Stimulated activated CD8-positive, alpha-beta memory T cell treated with anti-CD3 and anti-CD28 coated beads, Interleukin-15, amount 100 ng/mL, for 4 hours (primary cell): ENCODE measurements at regions not wholly inside any gene's neighbourhood (a gene's known extent, or its start where the extent isn't known, plus 50 kb on each side); places are given as distances from the start of the nearest gene placed in this dataset.
"Not testable (repeated sequence)": the region's sequence is repeated elsewhere in the genome, so short reads cannot be mapped to it uniquely, and the experiment has no call there.

Experiments
- DNase-seq, 2 donors: peaks; one replicate each; pipeline ENCODE4 v3.0.0-alpha.2; 2020; ENCODE audit warnings: low read depth in 2 of 2

DNA sequence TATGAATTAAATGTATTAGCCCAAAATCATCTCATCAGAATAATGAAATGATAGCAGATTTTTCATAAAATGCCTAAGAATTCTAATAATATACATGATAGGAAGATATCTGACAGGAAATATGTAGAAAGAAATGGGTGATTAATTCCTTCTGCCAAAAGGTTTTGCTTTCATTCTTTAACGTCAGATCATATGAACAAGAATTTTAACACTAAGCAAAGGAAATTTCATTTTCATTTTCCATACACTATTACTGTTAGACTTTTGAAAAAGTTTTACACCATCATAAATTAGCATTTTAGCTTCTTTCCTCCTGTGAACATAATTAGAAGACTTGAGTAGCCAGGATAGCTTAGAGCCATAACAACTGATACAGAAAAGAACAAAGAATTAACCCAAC, 1099.9 kb downstream of the NSUN3 start:
- DNase-seq = no peak

DNA sequence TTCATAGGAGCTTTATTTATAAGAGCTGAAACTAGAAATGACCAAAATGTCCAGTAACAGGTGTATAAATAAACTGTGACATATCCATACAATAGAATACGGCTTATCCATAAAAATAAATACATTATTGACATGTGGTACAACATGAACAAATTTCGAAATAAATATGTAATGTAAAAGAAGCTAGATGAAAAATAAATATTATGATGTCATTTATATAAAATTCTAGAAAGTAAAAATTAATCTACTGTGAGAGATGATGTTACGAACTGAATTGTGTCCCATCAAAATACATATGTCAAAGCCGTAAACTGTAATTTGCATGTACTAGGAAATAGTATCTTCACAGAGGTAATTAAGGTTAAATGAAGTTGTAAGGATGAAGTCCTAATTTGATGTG, 1104.9 kb downstream of the NSUN3 start:
- DNase-seq = no peak

DNA sequence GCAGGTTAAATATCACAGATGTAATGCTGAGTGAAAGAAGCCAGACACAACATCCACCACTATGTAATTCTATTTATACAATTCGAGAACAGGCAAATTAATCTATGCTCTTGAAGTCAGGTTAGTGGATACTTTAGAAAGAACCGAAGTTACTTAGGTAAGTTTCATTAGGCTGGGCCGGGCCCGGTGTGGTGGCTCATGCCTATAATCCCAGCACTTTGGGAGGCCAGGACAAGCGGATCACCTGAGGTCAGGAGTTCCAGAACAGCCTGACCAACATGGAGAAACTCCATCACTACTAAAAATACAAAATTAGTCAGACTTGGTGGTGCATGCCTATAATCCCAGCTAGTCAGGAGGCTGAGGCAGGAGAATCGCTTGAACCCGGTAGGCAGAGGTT, 1105.7 kb downstream of the NSUN3 start:
- DNase-seq = no peak

DNA sequence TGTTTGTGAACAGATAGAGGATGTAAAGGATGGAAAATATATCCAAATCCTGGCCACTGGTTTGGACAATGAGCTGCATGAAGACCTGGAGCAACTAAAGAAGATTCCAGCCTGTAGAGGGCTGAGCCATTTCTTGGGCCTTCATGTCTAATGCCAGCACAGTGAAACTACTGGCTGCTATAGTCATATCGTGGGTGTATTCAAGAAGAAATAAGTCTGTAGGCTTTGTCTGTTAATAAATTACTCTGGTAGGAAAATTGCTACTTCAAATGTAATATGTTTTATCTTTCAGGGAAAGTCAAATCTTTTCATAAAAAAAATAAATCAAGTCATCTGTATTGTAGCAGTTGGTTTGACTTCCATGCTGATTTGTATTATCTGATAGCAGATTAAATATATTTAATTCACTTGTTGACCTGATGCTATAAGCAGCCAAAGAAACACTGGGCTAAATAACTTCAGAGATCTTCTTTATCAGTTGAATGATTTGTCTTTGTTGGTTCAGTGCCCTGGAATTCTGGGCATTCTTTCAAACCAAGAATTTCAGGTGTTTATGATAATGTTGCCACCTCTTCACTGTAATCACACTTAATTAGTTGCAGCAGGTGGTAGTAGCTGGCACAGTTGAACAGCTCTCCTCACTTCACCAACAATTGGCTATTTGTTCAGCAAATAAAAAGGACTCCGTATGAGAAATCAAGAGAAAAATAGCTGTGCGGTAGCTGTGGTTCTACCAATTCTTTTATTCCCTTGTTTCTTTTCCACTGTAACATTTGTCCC, 1109.5 kb downstream of the NSUN3 start:
- no peak for DNase-seq

- DNase-seq = no peak
These were observed 1114.2 kb downstream of the NSUN3 start for GRCh38 chr3:95177096-95177495.

- no peak for DNase-seq
These were observed 1121.2 kb downstream of the NSUN3 start for GRCh38 chr3:95184038-95184437.

DNA sequence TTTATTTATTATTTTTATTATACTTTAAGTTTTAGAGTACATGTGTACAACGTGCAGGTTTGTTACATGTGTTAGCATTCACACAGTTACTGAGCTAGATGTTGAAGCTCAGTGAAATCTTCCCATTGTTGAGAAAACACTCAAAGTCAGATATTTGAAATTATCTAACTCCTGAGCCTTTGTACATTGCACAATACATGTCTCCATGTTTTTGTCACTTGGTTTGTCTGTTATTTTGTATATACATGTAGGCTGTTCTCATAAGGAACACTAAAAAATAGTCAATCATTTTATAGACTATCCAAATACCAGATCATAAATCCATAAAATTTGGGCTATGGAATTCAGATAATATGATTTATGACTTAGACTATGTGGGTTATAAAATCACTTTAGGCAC, 1126.5 kb downstream of the NSUN3 start:
- no peak for DNase-seq

DNA sequence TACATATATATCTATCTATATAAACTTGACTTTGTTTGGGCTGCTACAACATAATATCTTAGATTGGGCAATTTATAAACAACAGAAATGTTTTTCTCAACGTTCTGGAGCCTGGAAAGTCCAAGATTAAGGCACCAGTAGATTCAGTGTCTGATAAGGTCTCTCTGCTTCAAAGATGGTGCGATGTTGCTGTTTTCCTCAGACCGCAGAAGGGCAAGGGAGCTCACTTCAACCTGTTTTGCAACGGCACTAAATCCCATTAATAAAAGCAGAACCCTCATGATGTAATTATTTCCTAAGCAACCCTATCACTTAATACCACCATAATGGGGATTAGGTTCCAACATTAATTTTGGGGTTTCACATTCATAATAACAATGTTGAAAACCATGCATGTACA, 1134.8 kb downstream of the NSUN3 start:
- DNase-seq = no peak

GRCh38 chr3:95200384-95200783, 1137.5 kb downstream of the NSUN3 start:
- no peak for DNase-seq

DNA sequence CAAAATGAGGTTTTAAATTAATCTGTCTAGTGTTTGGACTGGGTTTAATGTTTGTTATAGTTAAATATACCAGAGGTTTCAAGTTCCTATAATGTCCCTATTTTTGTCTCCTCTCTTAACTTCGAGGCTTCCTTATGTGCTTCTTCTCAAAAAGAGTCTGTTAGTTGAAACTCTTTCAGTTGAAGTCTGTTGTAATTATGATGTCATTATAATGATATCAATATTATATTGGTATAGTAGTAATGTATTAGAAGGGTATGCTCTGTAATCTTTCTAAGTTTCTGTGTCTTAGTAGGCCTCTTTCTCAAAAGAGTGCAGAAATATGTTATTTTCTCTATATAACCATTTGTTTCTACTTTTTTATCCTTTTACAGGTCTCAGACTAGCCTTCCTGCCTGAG, 1148.0 kb downstream of the NSUN3 start:
- no peak for DNase-seq

GRCh38 chr3:95212117-95212516, 1149.3 kb downstream of the NSUN3 start:
- DNase-seq = no peak

DNA sequence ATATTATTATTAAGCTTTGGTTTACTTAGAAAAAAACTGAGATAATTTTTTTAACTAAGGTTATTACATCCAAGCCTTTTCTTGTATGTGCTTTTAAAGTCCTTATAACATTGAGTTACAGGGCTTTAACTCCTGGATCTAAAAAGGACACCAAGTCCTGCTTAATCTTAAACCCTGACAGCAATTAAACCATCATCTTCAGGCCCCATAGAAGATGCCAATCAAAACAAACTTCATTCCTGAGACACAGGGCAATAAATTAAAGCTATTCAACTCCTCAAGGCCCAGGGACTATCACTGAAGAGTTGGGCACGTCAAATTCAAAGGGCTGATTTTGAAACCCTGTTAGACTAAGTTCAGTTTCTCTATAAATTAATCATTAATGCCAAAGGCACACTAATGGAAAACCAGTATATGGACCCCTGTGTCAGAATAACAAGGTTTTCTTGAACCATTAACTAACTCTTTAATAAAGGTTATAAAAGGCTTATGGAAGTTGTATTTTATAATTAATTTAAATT, 1152.6 kb downstream of the NSUN3 start:
- no peak for DNase-seq

GRCh38 chr3:95217661-95218060, 1154.8 kb downstream of the NSUN3 start:
- DNase-seq = no peak

DNA sequence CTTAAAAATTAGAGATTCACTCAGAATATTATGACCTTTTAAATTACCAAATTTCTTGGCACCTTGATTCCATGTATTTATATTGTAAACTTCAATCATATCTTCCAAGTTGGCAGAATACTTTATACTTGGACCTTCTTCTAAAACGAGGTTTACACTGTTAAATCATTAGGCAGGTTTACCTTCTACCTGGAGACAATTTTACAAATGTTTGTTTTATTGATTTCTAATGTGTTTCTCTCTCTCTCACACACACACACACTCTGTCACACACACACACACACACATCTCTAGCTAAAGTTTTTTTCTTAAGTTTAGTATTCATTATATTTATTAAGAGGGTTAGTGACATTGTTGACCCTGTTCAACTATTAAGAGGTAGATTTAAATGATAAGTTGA, 1155.6 kb downstream of the NSUN3 start:
- DNase-seq = no peak

- no peak for DNase-seq
These were observed 1163.6 kb downstream of the NSUN3 start for GRCh38 chr3:95226437-95226836.

GRCh38 chr3:95227092-95227491, 1164.2 kb downstream of the NSUN3 start:
- no peak for DNase-seq

DNA sequence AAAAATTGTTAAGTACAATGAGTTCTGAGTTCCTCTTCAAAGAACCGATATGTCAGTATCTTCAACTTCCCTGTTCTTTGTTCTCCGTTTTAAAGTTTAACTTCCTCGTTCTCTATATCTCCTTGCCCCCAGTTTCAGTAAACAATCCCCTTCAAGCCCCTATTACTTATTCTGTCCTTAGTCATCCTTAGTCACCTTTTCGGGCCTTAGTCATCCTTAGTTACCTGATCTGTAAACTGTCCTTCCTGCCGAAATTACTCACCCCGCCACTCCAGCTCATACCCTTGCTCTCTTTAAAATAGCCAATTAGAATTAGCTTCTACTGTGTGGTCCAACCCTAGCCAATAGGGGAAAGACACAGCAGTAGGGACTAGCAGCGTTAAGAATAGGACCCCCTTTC, 1165.6 kb downstream of the NSUN3 start:
- DNase-seq = no peak

DNA sequence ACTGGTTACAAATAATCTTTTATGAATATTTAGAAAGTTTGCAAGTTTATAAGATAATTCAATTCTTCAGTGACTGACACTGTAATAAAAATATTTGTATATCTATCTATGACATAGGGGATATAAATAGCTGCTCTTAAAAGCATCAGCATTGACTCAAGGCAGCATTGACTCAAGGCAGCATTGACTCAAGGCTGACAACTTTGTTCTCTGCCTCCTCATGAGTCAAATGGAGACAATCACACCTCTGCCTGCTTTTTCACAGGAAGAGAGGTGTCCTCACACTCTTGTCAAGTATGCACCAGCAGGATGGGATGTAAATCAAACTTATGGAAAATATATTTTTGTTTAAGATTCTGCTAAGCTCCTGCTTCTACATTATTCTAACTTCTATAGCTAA, 1173.1 kb downstream of the NSUN3 start:
- DNase-seq = no peak

DNA sequence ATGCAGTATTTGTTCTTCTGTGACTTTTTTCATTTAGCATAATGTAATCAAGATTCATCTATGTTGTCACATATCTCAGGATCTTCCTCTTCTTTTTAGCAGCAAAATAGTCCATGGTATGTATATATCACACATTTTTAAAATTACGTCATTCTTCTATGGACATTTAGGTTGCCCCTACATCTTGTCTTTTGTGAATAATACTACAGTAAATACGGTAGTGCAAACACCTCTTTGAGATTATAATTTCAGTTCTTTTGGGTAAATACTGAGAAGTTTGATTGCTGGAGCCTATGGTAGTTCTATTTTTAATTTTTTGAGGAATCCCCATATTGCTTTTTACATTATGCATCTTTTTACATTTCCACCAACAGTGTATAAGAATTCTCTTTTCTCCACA, 1174.9 kb downstream of the NSUN3 start:
- DNase-seq = no peak

DNA sequence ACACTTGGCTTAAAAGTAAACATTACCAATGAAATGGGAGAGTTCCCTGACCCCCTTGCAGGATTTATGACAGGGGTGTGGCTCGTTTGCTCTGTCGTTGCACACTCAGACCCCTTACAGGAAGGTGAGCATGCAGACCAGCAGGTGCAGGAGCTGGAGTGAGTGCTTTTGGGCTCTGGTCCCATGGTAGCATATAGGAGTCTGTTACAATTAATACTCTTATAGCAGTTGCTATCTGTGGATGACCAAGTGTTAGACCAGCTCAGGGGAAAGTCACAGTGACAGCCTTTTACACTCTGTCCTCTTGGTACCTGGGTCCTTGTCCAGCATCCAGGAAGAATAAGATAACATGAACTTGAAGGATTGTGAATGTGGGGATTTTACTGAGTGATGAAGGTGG, 1177.5 kb downstream of the NSUN3 start:
- no peak for DNase-seq

DNA sequence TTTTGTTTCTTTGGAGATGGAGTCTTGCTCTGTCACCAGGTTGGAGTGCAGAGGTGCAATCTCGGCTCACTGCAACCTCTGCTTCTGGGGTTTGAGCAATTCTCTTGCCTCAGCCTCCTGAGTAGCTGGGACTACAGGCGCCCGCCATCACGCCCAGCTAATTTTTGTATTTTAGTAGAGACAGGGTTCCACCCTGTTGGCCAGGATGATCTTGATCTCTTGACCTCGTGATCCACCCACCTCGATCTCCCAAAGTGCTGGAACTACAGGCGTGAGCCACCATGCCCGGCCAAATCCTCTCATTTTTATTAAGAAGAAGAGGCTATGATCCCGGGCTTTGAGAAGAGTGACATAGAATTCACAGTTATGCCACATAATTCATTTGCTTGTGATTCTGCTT, 1178.4 kb downstream of the NSUN3 start:
- not testable (repeated sequence) for DNase-seq

DNA sequence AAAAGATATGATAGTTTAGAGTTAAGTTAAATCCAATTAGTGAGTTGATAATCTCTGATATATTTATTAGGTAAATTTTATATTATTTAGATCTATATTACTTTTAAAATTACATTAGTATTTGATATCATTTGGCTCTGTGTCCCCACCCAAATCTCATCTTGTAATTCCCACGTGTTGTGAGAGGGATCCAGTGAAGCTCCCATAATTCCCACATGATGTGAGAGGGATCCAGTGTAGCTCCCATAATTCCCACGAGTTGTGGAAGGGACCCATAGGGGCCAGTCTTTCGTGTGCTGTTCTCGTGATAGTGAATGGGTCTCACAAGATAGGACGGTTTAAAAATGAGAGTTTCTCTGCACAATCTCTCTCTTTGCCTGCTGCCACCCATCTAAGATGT, 1183.6 kb downstream of the NSUN3 start:
- DNase-seq = no peak

DNA sequence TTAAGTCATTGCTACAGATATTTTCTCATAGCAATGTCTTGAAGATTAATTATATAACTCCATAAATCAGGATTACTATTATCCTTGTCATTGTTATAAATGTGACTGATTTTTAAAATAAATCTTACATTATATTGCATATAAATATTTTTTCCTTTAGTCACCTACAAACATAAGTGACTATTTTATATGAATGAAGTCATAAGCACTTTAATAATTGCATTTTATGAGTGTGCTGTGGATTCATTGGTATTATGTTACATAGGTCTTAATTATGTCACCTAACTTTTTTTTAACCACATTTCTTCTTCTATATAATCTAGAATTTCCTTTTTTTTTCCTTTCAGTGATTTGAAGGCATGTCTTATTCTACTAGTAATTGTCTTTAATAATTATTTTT, 1191.2 kb downstream of the NSUN3 start:
- DNase-seq = no peak

- DNase-seq = no peak
These were observed 1191.9 kb downstream of the NSUN3 start for GRCh38 chr3:95254758-95255157.
